Inflammatory macrophage treated with lipopolysaccharide for 1 hour (primary cell): ENCODE measurements at regions not wholly inside any gene's neighbourhood (a gene's known extent, or its start where the extent isn't known, plus 50 kb on each side); places are given as distances from the start of the nearest gene placed in this dataset.

ENCODE experiments used
- DNase-seq, 2 donors: peaks; one replicate each; pipeline ENCODE4 v3.0.0-alpha.2; 2020 to 2022

DNA sequence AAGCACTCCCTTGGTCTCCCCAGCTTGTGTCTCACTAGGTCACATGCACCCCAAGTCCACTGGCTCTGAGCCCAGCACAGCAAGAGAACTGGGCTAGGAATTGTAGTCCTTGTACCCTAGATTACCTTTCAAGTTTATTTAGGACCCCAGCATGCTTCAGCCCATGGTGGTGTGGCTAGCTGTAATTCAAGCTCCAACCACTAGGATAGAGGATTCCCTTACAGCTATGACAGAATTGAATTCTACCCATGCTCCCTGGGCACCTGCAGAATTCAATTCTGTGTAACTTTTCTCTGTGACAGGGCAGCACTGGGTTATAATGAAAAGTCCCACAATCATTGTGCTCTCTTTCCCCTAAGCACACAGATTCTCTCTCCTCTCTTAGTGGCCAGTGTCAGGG lies 253.8 kb upstream of the DMD start:
- no peak for DNase-seq

DNA sequence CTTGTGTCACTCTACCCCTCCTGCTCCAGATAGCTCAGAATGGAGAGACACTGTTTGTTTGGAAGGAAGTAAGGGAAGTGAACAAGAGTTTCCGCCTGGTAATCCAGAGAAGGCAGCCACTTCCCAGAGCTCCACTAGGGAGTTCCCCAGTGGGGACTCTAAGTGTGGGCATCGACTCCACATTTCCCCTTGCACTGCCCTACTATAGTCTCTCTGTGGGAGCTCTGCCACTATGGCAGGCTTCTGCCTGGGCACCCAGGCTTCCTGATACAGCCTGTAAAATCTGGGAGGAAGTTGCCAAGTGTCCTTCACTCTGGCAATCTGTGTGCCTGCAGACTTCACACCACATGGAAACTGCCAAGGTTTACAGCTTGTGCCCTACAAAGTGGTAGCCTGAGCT lies 245.8 kb upstream of the DMD start:
- DNase-seq, result no peak

DNA sequence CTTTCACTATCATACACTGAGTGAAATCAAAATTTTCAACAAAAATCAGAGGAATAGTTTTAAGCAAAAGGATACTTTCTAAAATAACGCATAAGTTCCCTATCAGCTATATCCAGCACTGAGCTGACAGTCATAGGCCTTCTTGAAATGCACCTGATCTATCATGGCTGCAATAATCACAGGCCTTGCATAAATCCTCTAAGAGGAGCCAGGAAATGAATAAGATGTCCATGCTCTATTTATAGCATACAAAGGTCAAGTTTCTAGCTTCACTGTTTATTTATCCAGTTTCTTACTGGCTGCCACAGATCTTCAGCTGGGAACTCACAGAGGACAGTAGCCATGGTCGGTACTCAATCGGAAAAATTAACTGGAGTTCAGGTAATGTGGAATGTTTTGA lies 235.9 kb upstream of the DMD start:
- DNase-seq, result no peak

DNA sequence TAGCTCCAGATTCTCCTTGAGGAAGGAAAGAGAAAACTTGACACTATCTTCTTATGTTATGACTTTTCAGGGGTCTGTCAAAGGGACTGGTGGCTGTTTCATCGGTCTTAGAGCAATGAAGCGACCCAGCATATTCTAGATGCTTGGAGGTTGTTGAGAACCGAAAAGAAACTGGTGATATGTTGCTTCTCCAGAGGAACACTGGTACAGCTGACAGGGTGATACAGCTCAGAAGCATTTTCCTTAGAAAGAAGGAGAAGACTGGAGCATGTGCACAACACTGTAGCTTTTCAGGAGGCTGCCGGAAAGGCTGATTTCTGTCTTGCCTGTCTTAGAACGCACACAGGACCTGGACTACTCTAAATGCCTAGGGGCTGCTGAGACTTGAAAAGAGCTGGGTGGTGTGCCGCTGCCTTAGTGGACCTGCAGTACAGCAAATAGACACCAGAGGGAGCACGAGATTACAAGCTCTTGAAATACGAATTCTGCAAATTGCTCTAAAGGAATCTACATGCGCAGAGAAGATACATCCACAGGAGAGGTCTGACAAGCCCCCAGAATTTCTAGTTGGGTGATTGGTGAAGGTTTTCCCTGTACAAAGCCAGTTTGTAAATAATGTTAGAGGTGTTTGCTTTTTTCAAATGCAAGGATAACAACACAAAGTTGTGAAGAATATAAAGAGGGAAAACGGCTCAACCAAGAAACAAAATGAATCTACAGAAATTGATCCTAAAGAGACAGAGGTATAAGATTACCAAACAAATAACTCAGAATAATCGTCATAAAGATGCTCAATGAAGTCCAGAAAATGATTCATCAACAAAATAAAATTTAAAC lies 223.1 kb upstream of the DMD start:
- DNase-seq, result peak; percentile 1 to 49

DNA sequence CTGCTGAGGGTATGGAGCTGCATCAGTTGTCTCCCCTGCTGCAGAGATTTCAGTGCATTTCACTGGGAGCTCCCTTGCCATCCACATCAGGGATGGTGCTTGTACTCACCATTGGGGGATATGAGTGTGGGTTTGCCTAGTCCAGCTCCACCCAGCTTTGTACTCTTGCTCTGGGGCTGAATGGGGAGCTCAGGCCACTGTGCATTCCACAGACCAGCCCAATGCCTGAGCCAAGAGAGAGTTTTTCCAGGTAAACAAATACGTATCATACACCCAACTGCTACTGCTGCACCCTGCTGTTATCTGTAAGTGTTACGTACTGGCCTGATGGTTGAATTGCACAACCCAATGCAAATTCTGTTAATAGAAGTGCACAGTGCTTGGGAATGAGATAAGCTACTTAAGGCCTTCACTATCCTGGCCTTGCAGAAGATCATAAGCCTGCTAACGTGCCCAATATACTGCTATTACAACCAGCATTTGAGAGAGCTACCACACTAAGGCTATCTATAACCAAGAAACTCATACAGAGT lies 205.0 kb upstream of the DMD start:
- no peak for DNase-seq

GRCh38 chrX:33415459-33415858 lies 204.1 kb upstream of the DMD start:
- DNase-seq, result no peak

DNA sequence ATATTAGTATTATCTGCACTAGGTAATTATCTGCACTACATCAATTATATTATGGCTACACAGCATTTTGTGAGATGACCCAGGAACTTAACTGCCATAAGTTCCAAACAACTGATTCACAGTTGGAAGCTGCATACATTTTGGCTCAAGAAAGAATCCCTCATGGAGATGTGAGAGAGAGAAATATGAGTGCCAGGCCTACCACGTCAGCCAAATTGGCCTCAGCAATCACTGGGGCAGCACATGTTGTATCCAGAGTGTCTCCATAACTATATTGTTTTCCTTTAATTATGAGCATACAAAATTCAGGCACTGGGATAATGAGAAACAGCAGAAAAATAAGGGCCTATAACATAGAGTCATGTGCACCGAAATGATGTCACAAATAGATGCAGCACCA lies 174.2 kb upstream of the DMD start:
- no peak for DNase-seq

DNA sequence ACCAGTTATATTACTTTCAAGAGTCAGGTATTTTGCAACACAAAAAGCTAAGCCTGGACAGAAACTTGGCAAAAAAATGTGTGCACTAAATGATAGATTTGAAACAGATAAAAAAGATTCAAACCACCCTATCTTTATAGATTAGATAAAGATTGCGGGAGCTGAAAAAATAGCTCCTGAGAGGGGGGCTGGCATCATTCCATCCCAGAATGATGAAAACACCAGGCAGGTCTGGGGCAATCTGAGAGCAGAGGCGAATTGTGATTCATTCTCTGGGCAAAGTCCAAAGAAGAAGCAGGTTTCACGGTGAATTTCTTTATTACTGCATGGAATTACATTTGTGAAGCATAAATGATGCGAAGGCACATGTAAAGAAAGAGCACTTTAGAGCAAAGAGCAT lies 168.5 kb upstream of the DMD start:
- no peak for DNase-seq

- DNase-seq, result no peak
Measured at GRCh38 chrX:33357606-33358005, 146.3 kb upstream of the DMD start.

DNA sequence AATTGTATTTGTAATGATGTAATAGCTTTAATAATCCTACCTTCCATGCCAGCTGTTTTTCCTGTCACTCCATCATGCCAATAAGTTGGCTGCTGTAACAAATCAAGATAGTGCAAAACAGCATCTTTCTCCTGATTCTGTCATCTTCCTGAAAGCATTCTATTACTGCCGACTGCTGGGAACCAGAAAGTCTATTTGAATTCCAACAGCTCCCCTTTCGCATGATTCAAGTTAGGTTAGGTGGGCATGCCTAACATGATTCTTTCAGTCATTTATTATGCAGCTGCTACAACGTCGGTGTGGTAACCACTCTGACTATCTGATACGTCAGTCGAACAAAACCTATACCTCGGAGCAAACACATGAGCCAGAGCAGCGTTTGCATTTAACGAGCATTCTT lies 127.9 kb upstream of the DMD start:
- no peak for DNase-seq

DNA sequence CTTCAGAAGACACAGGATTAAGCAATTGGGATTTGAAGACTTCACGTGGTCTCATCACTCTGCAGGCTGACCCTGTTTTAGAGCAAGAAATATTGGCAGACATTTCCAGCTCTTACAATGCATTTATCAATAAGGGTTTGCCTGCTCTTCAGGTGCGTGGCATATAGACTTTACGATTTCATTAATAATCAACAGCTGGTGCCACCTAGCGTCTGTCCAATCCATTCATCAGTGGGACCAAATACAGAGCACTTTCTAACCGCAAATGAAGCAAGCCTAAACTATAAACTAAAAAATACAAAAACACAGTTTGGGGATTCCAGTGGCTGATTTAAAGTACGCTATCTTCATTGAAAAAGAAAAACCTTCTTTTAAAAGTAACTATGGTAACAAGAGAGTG lies 125.4 kb upstream of the DMD start:
- DNase-seq, result no peak

DNA sequence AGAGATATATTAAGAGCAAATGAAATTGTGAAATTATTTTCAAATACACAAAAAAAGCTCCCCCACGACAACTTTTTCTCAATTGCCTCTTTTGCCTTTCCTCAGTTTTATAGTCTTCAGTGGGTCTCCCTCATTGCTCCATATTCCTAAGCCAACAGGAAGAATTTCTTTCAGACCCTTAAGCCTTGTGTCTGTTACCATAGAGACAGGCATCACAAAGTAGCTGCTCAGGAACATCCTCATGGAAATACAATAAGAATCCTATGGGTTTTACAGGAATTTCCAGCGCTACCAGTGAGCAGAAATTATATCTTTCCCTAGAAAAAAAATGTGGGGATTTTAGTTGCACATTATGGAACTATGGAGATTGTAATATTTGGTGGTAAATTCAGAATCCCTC lies 121.9 kb upstream of the DMD start:
- DNase-seq, result no peak

DNA sequence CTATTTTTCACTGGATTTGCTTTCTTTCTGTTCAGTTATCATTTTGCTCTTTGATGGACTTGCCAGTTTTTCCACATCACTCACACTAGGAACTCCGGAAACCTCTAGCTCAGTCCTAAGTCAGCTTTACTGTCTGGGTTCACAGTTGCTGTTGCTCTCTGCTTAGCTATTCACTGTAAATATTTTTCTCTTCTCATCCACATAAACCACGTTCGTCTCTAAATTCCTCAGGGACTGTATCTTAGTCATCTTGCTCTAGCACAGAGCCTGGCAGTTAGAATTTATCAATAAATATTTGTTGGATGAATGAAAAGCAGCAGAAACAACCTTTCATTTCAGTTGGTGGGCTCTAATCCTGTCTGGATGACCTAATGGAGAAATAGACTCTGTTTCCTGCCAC lies 119.4 kb upstream of the DMD start:
- no peak for DNase-seq

- DNase-seq, result no peak
Measured at GRCh38 chrX:33324099-33324498, 112.8 kb upstream of the DMD start.

DNA sequence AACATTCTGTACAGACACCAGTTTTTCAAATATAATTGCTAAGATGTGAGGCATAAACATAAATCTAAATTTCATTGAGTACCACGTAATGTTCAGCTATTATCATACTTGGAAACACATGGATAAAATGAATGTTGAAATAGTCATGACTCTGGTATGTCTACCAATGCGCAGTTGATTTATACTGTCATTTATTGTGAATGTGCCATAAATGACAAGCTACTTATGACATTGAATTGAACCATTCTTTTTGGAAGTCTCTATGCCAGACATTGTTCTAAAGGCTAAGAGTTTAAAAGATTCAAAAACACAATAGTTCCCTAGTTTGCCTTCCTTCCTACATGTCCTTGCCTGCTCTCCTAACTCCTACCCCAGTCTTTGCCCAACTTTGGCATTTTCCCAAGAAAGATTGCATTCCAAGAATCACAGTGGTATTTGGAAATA lies 96.6 kb upstream of the DMD start:
- DNase-seq, result no peak

DNA sequence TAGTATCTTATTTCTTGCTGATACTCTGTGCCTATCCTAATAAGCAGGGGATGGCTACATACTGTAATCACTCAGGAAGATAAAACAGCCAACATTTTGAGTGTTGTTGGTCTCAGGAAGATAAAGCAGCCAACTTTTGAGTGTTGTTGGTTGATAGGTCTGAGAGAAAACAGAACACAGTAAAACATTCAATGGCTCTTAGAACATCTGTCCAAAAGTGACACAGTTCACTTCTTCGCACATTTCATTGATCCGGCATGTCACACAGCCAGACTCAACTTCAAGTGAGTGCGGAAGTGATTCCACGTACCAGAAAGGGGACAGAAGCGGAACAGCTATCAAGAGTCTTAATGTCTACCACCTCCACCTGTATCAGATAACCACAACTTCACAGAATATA lies 87.3 kb upstream of the DMD start:
- no peak for DNase-seq

GRCh38 chrX:33285550-33285949 lies 74.2 kb upstream of the DMD start:
- DNase-seq, result no peak

- DNase-seq, result no peak
Measured at GRCh38 chrX:33277046-33277445, 65.7 kb upstream of the DMD start.

- no peak for DNase-seq
Measured at GRCh38 chrX:33273535-33273934, 62.2 kb upstream of the DMD start.

GRCh38 chrX:33272986-33273385 lies 61.6 kb upstream of the DMD start:
- DNase-seq, result no peak
